RWPE2 (cell line): ENCODE measurements at regions not wholly inside any gene's neighbourhood (a gene's known extent, or its start where the extent isn't known, plus 50 kb on each side); places are given as distances from the start of the nearest gene placed in this dataset.

Experiments
- ATAC-seq: fragments of 200-7000 bp; cut with Tn5 transposase; 3 replicates; pipeline ENCODE4 v1.9.1; 2021; ENCODE audit warnings: low read depth
- DNase-seq: peaks from one replicate; pipeline ENCODE4 v3.0.0-alpha.2; 2020; ENCODE audit warnings: low spot score
- H3K27ac ChIP-seq: fragments of 450-650 bp; 2 replicates; pipeline ENCODE4 v1.5.1; 2017; ENCODE audit warnings: mild to moderate bottlenecking; ENCODE audit not compliant: poor library complexity, severe bottlenecking
- H3K27me3 ChIP-seq: fragments of 250-450 bp; sonication (Bioruptor Pico); 2 replicates; pipeline ENCODE4 v1.5.1; 2021; ENCODE audit warnings: mild to moderate bottlenecking, moderate library complexity; ENCODE audit not compliant: insufficient read depth, poor library complexity, severe bottlenecking
- H3K36me3 ChIP-seq: fragments of 250-450 bp; sonication (Bioruptor Pico); 2 replicates; pipeline ENCODE4 v1.5.1; 2020; ENCODE audit warnings: low read depth, mild to moderate bottlenecking, moderate library complexity
- H3K4me1 ChIP-seq: fragments of 250-450 bp; sonication (Bioruptor Pico); 2 replicates; pipeline ENCODE4 v1.5.1; 2021; ENCODE audit warnings: mild to moderate bottlenecking, moderate library complexity; ENCODE audit not compliant: insufficient read depth, poor library complexity, severe bottlenecking
- H3K4me3 ChIP-seq: fragments of 250-450 bp; sonication (Bioruptor Pico); 2 replicates; pipeline ENCODE4 v1.5.1; 2021; ENCODE audit warnings: mild to moderate bottlenecking, moderate library complexity; ENCODE audit not compliant: severe bottlenecking
- H3K9me3 ChIP-seq: fragments of 250-450 bp; sonication (Bioruptor Pico); 2 replicates; pipeline ENCODE4 v1.5.1; 2021; ENCODE audit warnings: mild to moderate bottlenecking, moderate library complexity; ENCODE audit not compliant: severe bottlenecking
- TF ChIP-seq, protein P1 (sequence below): fragments of 450-650 bp; IDR thresholded peaks from one replicate; pipeline ENCODE4 v1.5.1; 2017; ENCODE audit warnings: mild to moderate bottlenecking, moderate library complexity; ENCODE audit not compliant: poor library complexity, severe bottlenecking

DNA sequence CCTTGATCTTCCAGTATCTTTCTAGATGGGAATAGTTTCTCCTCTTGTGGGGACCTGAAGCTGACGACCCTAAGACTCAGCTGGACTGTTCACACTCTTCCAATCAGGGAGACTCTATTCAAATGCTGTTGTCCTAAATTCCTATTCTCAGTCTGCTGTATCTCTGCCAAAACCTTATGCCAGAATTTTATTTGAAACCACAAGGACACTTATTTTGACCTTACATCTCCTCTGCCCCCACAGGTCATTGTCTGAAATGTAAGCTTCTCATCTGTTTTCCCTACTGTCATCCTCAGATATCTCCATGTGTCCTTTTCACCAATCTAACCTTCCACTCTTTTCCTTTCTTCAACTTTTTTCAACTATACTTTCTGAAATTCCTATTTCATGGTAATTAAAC, 289.5 kb upstream of the SGK1 start:
- ATAC-seq (no peak), DNase-seq (no peak)
- no peak overlapping the region for H3K4me3 ChIP-seq
- H3K9me3 ChIP-seq = no peaks in the 10 kb centered on the region
- H3K27me3 ChIP-seq = no peaks in the 10 kb centered on the region
- no peaks in the 10 kb centered on the region for H3K36me3 ChIP-seq
- no peaks in the 10 kb centered on the region for H3K4me1 ChIP-seq
- TF ChIP-seq, protein P1, sequence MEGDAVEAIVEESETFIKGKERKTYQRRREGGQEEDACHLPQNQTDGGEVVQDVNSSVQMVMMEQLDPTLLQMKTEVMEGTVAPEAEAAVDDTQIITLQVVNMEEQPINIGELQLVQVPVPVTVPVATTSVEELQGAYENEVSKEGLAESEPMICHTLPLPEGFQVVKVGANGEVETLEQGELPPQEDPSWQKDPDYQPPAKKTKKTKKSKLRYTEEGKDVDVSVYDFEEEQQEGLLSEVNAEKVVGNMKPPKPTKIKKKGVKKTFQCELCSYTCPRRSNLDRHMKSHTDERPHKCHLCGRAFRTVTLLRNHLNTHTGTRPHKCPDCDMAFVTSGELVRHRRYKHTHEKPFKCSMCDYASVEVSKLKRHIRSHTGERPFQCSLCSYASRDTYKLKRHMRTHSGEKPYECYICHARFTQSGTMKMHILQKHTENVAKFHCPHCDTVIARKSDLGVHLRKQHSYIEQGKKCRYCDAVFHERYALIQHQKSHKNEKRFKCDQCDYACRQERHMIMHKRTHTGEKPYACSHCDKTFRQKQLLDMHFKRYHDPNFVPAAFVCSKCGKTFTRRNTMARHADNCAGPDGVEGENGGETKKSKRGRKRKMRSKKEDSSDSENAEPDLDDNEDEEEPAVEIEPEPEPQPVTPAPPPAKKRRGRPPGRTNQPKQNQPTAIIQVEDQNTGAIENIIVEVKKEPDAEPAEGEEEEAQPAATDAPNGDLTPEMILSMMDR = no peak
- no peak overlapping the region for H3K27ac ChIP-seq

DNA sequence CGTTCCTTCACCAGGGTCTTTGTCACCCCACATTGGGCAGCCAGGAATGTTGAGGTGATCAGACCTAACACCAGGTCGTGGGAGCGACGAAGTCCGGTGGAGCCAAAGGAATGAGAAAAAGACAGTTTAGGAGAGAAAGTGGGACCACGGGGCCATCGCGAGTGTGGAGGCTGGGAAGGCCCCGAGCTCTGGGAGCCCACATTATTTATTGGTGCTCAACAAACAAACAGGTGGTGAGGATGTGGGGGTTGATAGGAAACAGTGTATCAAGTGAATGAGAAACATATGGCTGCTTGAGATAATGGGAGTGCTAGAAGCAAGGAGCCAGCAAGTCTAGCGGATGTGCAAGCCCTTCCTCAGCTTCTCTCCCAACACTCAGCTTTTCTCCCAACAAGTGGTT, 287.1 kb upstream of the SGK1 start:
- Histone ChIP-seq H3K36me3 (no peaks in the 10 kb centered on the region), H3K27me3 (no peaks in the 10 kb centered on the region), H3K9me3 (no peaks in the 10 kb centered on the region), H3K27ac (no peak overlapping the region), H3K4me1 (no peaks in the 10 kb centered on the region), H3K4me3 (no peak overlapping the region)
- TF ChIP-seq, protein P1 = no peak
- DNase-seq (no peak), ATAC-seq (no peak)

DNA sequence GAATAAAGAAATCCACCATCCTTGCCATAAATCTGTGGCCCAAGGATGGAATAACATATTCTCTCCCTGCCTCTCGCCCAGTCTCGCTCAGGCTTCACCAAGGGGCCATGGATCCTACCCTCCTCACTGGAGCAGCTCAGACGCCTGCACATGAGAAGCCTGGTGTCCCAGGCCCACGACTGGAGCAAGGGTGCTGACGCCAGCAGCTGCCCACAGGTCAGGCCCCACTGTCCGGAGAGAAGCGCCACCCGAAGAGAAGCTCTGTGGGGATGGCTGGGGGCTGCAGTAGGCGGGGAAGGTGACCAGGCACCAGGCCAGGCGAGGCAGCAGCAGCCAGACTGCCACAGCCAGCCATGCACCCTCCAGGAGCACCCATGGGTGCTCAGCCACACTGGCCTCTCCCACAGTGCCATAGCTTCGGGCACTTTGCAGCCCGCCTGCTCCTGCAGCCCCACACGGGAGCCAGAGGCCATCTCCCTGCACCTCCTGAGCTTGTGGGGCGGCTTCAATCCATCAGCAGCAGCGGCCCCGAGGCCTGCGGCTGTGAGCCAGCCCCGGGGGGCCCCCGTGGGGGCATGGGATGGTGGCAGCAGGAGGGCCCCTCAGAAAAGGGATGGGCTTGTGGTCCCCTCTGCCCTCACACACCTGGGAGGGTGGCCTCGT, 286.2 kb upstream of the SGK1 start:
- ATAC-seq = no peak
- no peaks in the 10 kb centered on the region for H3K9me3 ChIP-seq
- no peak overlapping the region for H3K27ac ChIP-seq
- H3K4me3 ChIP-seq = no peak overlapping the region
- no peaks in the 10 kb centered on the region for H3K36me3 ChIP-seq
- TF ChIP-seq, protein P1 = no peak
- H3K27me3 ChIP-seq = no peaks in the 10 kb centered on the region
- H3K4me1 ChIP-seq = no peaks in the 10 kb centered on the region
- DNase-seq = no peak

DNA sequence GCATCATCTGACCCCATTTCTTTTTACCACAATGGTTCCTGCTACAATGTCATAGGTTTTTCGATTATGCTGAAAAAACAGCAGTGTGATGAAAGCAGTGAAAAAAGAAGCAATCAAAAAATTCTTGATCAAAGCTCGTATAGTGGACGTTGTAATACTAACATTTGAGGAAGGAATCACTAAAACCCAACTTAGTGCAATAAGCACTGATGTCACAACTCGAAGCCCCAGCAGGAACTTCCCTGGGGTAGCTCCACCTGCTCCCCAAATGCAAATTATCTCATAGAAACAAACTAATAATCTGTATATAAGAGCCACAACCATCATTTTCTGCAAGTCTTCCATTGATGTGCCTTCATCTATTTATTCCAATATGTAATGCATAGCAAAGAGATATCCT, 285.6 kb upstream of the SGK1 start:
- Histone ChIP-seq H3K36me3 (no peaks in the 10 kb centered on the region), H3K27ac (no peak overlapping the region), H3K4me1 (no peaks in the 10 kb centered on the region), H3K9me3 (no peaks in the 10 kb centered on the region), H3K4me3 (no peak overlapping the region), H3K27me3 (no peaks in the 10 kb centered on the region)
- TF ChIP-seq, protein P1 = no peak
- no peak for ATAC-seq
- no peak for DNase-seq

DNA sequence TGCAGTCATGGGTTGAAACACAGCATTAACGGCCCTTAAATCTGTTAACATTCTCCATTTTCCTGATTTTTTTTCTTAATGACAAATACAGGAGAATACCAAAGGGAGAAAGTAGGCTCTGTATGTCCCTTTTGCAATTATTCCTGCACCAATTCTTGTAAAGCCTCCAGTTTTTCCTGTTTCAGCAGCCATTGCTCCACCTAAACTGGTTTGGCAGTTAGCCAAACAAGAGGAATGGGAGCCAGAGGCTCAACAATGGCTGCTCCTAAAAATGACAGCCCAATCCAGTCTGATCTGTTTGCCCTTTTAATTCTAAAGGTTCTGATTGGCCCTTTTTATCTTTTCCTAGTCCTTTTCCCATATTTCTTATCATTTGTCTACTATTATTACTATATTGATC, 284.2 kb upstream of the SGK1 start:
- H3K4me1 ChIP-seq = no peaks in the 10 kb centered on the region
- H3K27ac ChIP-seq = no peak overlapping the region
- TF ChIP-seq, protein P1 = no peak
- DNase-seq = no peak
- no peak overlapping the region for H3K4me3 ChIP-seq
- no peak for ATAC-seq
- no peaks in the 10 kb centered on the region for H3K27me3 ChIP-seq
- no peaks in the 10 kb centered on the region for H3K9me3 ChIP-seq
- H3K36me3 ChIP-seq = no peaks in the 10 kb centered on the region
